Common myeloid progenitor, CD34-positive (primary cell): ENCODE measurements at regions not wholly inside any gene's neighbourhood (a gene's known extent, or its start where the extent isn't known, plus 50 kb on each side); places are given as distances from the start of the nearest gene placed in this dataset.

Experiments
- CTCF ChIA-PET: fragments of 350-600 bp; sonication (Branson Sonifier 250); formaldehyde crosslinking; loops from one replicate; lab custom pipeline; 2021; ENCODE audit warnings: antibody characterized with exemption; lab: Charles Lee
- POLR2A ChIA-PET: fragments of 350-600 bp; sonication (Branson Sonifier 250); formaldehyde crosslinking; loops from one replicate; lab custom pipeline; 2021; ENCODE audit warnings: antibody characterized with exemption; lab: Charles Lee
- DNase-seq, 3 donors: peaks; one replicate each; pipeline versions ENCODE4 v3.0.0 to v3.0.0-alpha.2; 2013
- H3K27ac ChIP-seq, 2 experiments: 1 replicate in 1 of 2; 2 replicates in 1 of 2; pipeline ENCODE4 v1.7.0; 2013; ENCODE audit warnings: inconsistent platforms in 2 of 2, low read length in 2 of 2, mild to moderate bottlenecking in 2 of 2, low read depth in 1 of 2, moderate library complexity in 1 of 2; ENCODE audit not compliant: severe bottlenecking in 2 of 2, insufficient read depth in 1 of 2, poor library complexity in 1 of 2
- H3K27me3 ChIP-seq, 5 experiments: replicated peaks in 2 of 5; 1 replicate in 3 of 5; 2 replicates in 2 of 5; pipeline versions ENCODE4 v1.6.1 to v1.7.0; 2013; ENCODE audit warnings: low read length in 4 of 5, mild to moderate bottlenecking in 2 of 5, moderate library complexity in 2 of 5, inconsistent platforms in 1 of 5; ENCODE audit not compliant: insufficient read depth in 5 of 5, control insufficient read depth in 4 of 5
- H3K36me3 ChIP-seq, 4 experiments: 1 replicate in 2 of 4; 2 replicates in 2 of 4; pipeline versions ENCODE4 v1.6.1 to v1.7.0; 2013; ENCODE audit warnings: low read length in 3 of 4, control low read depth in 1 of 4, mild to moderate bottlenecking in 1 of 4; ENCODE audit not compliant: control insufficient read depth in 4 of 4, insufficient read depth in 4 of 4
- H3K4me1 ChIP-seq, 4 experiments: 1 replicate in 3 of 4; 2 replicates in 1 of 4; pipeline versions ENCODE4 v1.6.1 to v1.7.1; 2013; ENCODE audit warnings: low read length in 3 of 4, mild to moderate bottlenecking in 3 of 4, control low read depth in 1 of 4, inconsistent platforms in 1 of 4, moderate library complexity in 1 of 4; ENCODE audit not compliant: control insufficient read depth in 4 of 4, insufficient read depth in 4 of 4; ENCODE audit errors: control extremely low read depth in 1 of 4
- H3K4me3 ChIP-seq, 7 experiments: 1 replicate in 4 of 7; 2 replicates in 3 of 7; pipeline versions ENCODE4 v1.5.1 to v1.7.0; 2013; ENCODE audit warnings: mild to moderate bottlenecking in 7 of 7, low read length in 6 of 7, moderate library complexity in 6 of 7, inconsistent platforms in 2 of 7, low read depth in 2 of 7, control low read depth in 1 of 7; ENCODE audit not compliant: insufficient read depth in 4 of 7, control insufficient read depth in 1 of 7; ENCODE audit errors: extremely low read depth in 1 of 7
- H3K9me3 ChIP-seq, 5 experiments: 1 replicate in 4 of 5; 2 replicates in 1 of 5; pipeline versions ENCODE4 v1.6.1 to v1.7.1; 2013; ENCODE audit warnings: low read length in 4 of 5, mild to moderate bottlenecking in 2 of 5, inconsistent platforms in 1 of 5, low read depth in 1 of 5, moderate library complexity in 1 of 5; ENCODE audit not compliant: control insufficient read depth in 4 of 5, insufficient read depth in 2 of 5; ENCODE audit errors: control extremely low read depth in 1 of 5
- WGBS: methylation state at CpG from one replicate; pipeline ENCODE4 v1.1.5; 2013; ENCODE audit not compliant: insufficient coverage; 5-methylcytosine and 5-hydroxymethylcytosine counted together

GRCh38 chr10:3868271-3868664 lies 83.3 kb upstream of the KLF6 start:
- ChIA-PET POLR2A (no interaction called here), CTCF (interaction anchor here (1.9 kb wide), 1 partner anchor 16 kb away, joined by 7 read pairs; no protein-coding TSS in a partner anchor)
- Histone ChIP-seq H3K27ac (no peak overlapping the region), H3K36me3 (no peaks in the 10 kb centered on the region), H3K4me3 (no peak overlapping the region), H3K4me1 (peaks cover 4 to 15% (median 13%) of the 10 kb centered on the region in 4 experiments), H3K27me3 (no peaks in the 10 kb centered on the region), H3K9me3 (no peaks in the 10 kb centered on the region)
- 100% methylated on average over 6 of the region's 6 CpGs for WGBS
- DNase-seq, result no peak

GRCh38 chr10:3867454-3868270 lies 82.7 kb upstream of the KLF6 start:
- no peak overlapping the region for H3K4me3 ChIP-seq
- WGBS, result 67% methylated on average over 1 of the region's 3 CpGs
- no peaks in the 10 kb centered on the region for H3K9me3 ChIP-seq
- CTCF ChIA-PET, result interaction anchor here (1.9 kb wide), 1 partner anchor 16 kb away, joined by 7 read pairs; no protein-coding TSS in a partner anchor
- H3K27me3 ChIP-seq, result no peaks in the 10 kb centered on the region
- no peaks in the 10 kb centered on the region for H3K36me3 ChIP-seq
- no peak for DNase-seq
- H3K27ac ChIP-seq, result no peak overlapping the region
- POLR2A ChIA-PET, result no interaction called here
- H3K4me1 ChIP-seq, result peaks cover 2 to 9% (median 7%) of the 10 kb centered on the region in 4 experiments

- no peaks in the 10 kb centered on the region for H3K36me3 ChIP-seq
- H3K4me1 ChIP-seq, result no peaks in the 10 kb centered on the region
- 94% methylated on average over 3 of the region's 3 CpGs for WGBS
- H3K4me3 ChIP-seq, result no peak overlapping the region
- ChIA-PET POLR2A (no interaction called here), CTCF (interaction anchor here (1.6 kb wide), 1 partner anchor 9 kb away, joined by 5 read pairs; no protein-coding TSS in a partner anchor)
- DNase-seq, result no peak
- no peaks in the 10 kb centered on the region for H3K27me3 ChIP-seq
- no peak overlapping the region for H3K27ac ChIP-seq
- H3K9me3 ChIP-seq, result no peaks in the 10 kb centered on the region
These were observed 81.3 kb upstream of the KLF6 start for GRCh38 chr10:3866332-3866731.

- Histone ChIP-seq H3K27me3 (no peaks in the 10 kb centered on the region), H3K9me3 (no peaks in the 10 kb centered on the region), H3K4me3 (no peak overlapping the region), H3K27ac (no peak overlapping the region), H3K36me3 (no peaks in the 10 kb centered on the region), H3K4me1 (peaks cover 0 to 2% (median 0%) of the 10 kb centered on the region in 4 experiments)
- ChIA-PET POLR2A (interaction anchor here (0.6 kb wide), 1 partner anchor 15 kb away, joined by 3 read pairs; no protein-coding TSS in a partner anchor), CTCF (interaction anchor here (1.6 kb wide), 1 partner anchor 10 kb away, joined by 5 read pairs; no protein-coding TSS in a partner anchor)
- 100% methylated on average over 1 of the region's 3 CpGs for WGBS
- no peak for DNase-seq
These were observed 80.6 kb upstream of the KLF6 start for GRCh38 chr10:3865565-3865964.

- CTCF ChIA-PET, result interaction anchor here (1.0 kb wide), 1 partner anchor 10 kb away, joined by 3 read pairs; no protein-coding TSS in a partner anchor
These were observed 76.8 kb upstream of the KLF6 start for GRCh38 chr10:3861795-3862194.

GRCh38 chr10:3858051-3858845 lies 73.2 kb upstream of the KLF6 start:
- 99% methylated on average over 8 of the region's 12 CpGs for WGBS
- peaks cover 0 to 5% (median under 1%) of the 10 kb centered on the region in 4 experiments for H3K4me1 ChIP-seq
- POLR2A ChIA-PET, result no interaction called here
- H3K4me3 ChIP-seq, result no peak overlapping the region
- no peaks in the 10 kb centered on the region for H3K9me3 ChIP-seq
- CTCF ChIA-PET, result interaction anchor here (1.1 kb wide), 1 partner anchor 14 kb away, joined by 5 read pairs; no protein-coding TSS in a partner anchor
- no peaks in the 10 kb centered on the region for H3K27me3 ChIP-seq
- no peak for DNase-seq
- no peaks in the 10 kb centered on the region for H3K36me3 ChIP-seq
- H3K27ac ChIP-seq, result no peak overlapping the region

More at GRCh38 chr10:3861795-3862194, 76.8 kb upstream of the KLF6 start:
- Histone ChIP-seq H3K4me1 (peaks cover 0 to 5% (median 0%) of the 10 kb centered on the region in 4 experiments), H3K4me3 (no peak overlapping the region), H3K27ac (no peak overlapping the region), H3K27me3 (no peaks in the 10 kb centered on the region), H3K36me3 (no peaks in the 10 kb centered on the region), H3K9me3 (no peaks in the 10 kb centered on the region)
- no peak for DNase-seq
- WGBS, result over 99% methylated on average over 15 of the region's 15 CpGs
- POLR2A ChIA-PET, result interaction anchor here (0.5 to 0.9 kb wide), 2 partner anchors 42 to 45 kb away, joined by 3 read pairs; no protein-coding TSS in a partner anchor
